ENCODE measurements at regions not wholly inside any gene's neighbourhood (a gene's known extent, or its start where the extent isn't known, plus 50 kb on each side); places are given as distances from the start of the nearest gene placed in this dataset.

- Histone ChIP-seq H3K36me3 (no peaks in the 10 kb centered on the region), H3K9me3 (peaks cover 4% of the 10 kb centered on the region; the same call in 1 of the 2 replicates), H3K4me1 (no peaks in the 10 kb centered on the region), H3K4me3 (ENCODE audit: low read depth, low read length) (no peak overlapping the region), H3K27me3 (peaks cover 3% of the 10 kb centered on the region; the same call in 1 of the 2 replicates)
- TF ChIP-seq, protein P1, sequence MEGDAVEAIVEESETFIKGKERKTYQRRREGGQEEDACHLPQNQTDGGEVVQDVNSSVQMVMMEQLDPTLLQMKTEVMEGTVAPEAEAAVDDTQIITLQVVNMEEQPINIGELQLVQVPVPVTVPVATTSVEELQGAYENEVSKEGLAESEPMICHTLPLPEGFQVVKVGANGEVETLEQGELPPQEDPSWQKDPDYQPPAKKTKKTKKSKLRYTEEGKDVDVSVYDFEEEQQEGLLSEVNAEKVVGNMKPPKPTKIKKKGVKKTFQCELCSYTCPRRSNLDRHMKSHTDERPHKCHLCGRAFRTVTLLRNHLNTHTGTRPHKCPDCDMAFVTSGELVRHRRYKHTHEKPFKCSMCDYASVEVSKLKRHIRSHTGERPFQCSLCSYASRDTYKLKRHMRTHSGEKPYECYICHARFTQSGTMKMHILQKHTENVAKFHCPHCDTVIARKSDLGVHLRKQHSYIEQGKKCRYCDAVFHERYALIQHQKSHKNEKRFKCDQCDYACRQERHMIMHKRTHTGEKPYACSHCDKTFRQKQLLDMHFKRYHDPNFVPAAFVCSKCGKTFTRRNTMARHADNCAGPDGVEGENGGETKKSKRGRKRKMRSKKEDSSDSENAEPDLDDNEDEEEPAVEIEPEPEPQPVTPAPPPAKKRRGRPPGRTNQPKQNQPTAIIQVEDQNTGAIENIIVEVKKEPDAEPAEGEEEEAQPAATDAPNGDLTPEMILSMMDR (IDR thresholded peaks at IDR 0.05; ENCODE audit: low read depth, low read length): no peak
- DNase-seq: no peak
Observed at GRCh38 chr5:62732677-62733121, 154.1 kb downstream of the LRRC70 start.

DNA sequence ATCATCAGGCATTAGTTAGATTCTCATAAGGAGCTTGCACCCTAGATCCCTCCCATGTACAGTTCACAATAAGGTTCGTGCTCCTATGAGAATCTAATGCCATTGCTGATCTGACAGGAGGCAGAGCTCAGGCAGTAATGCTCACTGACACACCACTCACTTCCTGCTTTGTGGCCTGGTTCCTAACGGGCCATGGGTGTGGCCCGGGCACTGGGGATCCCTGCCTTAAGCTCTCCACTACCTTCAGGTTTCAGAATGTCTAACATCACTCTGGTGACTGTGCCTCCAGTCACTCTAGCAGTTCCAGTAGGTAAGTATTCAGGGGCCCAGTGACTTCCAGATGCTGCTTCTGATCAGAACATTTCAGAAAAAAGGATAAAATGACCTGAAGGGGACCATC, 152.4 kb downstream of the LRRC70 start:
- Histone ChIP-seq H3K27me3 (peaks cover 3% of the 10 kb centered on the region; the same call in 1 of the 2 replicates), H3K4me3 (ENCODE audit: low read depth, low read length) (no peak overlapping the region), H3K9me3 (peaks cover 4% of the 10 kb centered on the region; the same call in 1 of the 2 replicates), H3K36me3 (no peaks in the 10 kb centered on the region), H3K4me1 (no peaks in the 10 kb centered on the region)
- TF ChIP-seq, protein P1 (IDR thresholded peaks at IDR 0.05; ENCODE audit: low read depth, low read length): no peak
- no peak for DNase-seq

DNA sequence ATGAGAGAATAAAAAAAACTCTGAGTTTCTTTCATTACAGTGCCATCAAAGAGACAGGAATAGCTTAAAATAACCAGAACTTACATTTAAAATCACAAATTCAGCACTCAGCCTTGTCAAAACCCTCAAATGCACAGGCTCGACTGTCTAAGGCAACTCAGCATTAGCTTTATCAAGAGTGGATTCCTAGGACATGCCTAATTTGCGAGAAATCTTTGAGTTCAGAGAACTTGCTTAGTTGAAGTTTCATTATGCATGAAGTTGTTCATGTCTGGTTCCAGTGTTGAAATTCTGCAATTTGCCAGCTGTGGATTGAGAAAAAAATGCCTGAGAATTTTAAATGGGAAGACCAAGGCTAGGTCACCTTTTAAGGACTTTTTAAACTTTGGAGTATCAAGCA, 151.1 kb downstream of the LRRC70 start:
- H3K4me1 ChIP-seq: no peaks in the 10 kb centered on the region
- no peak overlapping the region for H3K4me3 ChIP-seq (ENCODE audit: low read depth, low read length)
- no peak for DNase-seq
- TF ChIP-seq, protein P1 (IDR thresholded peaks at IDR 0.05; ENCODE audit: low read depth, low read length): no peak
- no peaks in the 10 kb centered on the region for H3K36me3 ChIP-seq
- H3K27me3 ChIP-seq: peaks cover 3% of the 10 kb centered on the region; the same call in 1 of the 2 replicates
- peaks cover 4% of the 10 kb centered on the region; the same call in 1 of the 2 replicates for H3K9me3 ChIP-seq

- TF ChIP-seq, protein P1 (IDR thresholded peaks at IDR 0.05; ENCODE audit: low read depth, low read length): no peak
- no peak for DNase-seq
Observed at GRCh38 chr5:62727861-62728260, 149.2 kb downstream of the LRRC70 start.

DNA sequence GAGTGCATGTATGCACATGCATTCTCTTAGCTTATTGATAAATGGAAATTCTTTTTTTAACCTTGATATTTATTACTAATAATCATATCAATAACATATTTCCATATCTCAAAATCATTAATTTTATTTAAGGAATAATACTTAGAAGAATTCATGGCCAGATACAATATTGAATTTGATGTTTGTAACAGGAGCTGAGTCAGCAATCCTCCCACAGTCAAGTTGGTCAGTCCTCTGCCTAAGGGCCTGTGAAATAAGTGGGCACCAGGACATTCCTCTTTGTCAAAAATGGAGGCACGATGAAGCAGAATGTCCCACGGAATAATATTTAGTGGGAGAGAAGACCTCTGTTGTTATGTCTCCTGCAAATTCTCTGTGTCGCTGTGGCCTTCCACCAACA, 148.6 kb downstream of the LRRC70 start:
- TF ChIP-seq, protein P1 (IDR thresholded peaks at IDR 0.05; ENCODE audit: low read depth, low read length): no peak
- Histone ChIP-seq H3K36me3 (no peaks in the 10 kb centered on the region), H3K9me3 (peaks cover 4% of the 10 kb centered on the region; the same call in 1 of the 2 replicates), H3K4me3 (ENCODE audit: low read depth, low read length) (no peak overlapping the region), H3K4me1 (no peaks in the 10 kb centered on the region), H3K27me3 (0 out of 2 replicates have a peak, but pooled peaks cover 2% of the 10 kb centered on the region)
- no peak for DNase-seq

More at GRCh38 chr5:62727861-62728260, 149.2 kb downstream of the LRRC70 start:
- Histone ChIP-seq H3K4me1 (no peaks in the 10 kb centered on the region), H3K9me3 (peaks cover 4% of the 10 kb centered on the region; the same call in 1 of the 2 replicates), H3K27me3 (0 out of 2 replicates have a peak, but pooled peaks cover 2% of the 10 kb centered on the region), H3K4me3 (ENCODE audit: low read depth, low read length) (no peak overlapping the region), H3K36me3 (no peaks in the 10 kb centered on the region)

- no peaks in the 10 kb centered on the region for H3K9me3 ChIP-seq
- H3K27me3 ChIP-seq: 0 out of 2 replicates have a peak, but pooled peaks cover 2% of the 10 kb centered on the region
- H3K36me3 ChIP-seq: no peaks in the 10 kb centered on the region
- no peaks in the 10 kb centered on the region for H3K4me1 ChIP-seq
- DNase-seq: no peak
- TF ChIP-seq, protein P1 (IDR thresholded peaks at IDR 0.05; ENCODE audit: low read depth, low read length): no peak
- no peak overlapping the region for H3K4me3 ChIP-seq (ENCODE audit: low read depth, low read length)
Observed at GRCh38 chr5:62722360-62722759, 143.7 kb downstream of the LRRC70 start.

Data from BE2C (cell line).